CD4-positive, alpha-beta T cell (primary cell): ENCODE measurements at regions not wholly inside any gene's neighbourhood (a gene's known extent, or its start where the extent isn't known, plus 50 kb on each side); places are given as distances from the start of the nearest gene placed in this dataset.

ENCODE experiments used
- ATAC-seq: fragments of 200-7000 bp; cut with Tn5 transposase; one replicate; pipeline ENCODE4 v1.10.0; 2022; ENCODE audit warnings: mild to moderate bottlenecking; ENCODE audit not compliant: poor library complexity
- CTCF ChIA-PET: fragments of 350-600 bp; sonication (Branson Sonifier 250); formaldehyde crosslinking; loops from one replicate; lab custom pipeline; 2021; ENCODE audit warnings: antibody characterized with exemption, inconsistent platforms; lab: Charles Lee
- POLR2A ChIA-PET: fragments of 350-600 bp; sonication (Branson Sonifier 250); formaldehyde crosslinking; loops from one replicate; lab custom pipeline; 2021; ENCODE audit warnings: antibody characterized with exemption, inconsistent platforms; lab: Charles Lee
- DNase-seq, 14 experiments: peaks; one replicate each; pipeline ENCODE4 v3.0.0-alpha.2; 2013 to 2020; ENCODE audit warnings: mixed read lengths in 2 of 14
- H3K27ac ChIP-seq, 2 donors: one replicate each; pipeline versions ENCODE4 v1.5.1 to v1.7.0; 2013; ENCODE audit warnings: low read length in 2 of 2, low read depth in 1 of 2, mild to moderate bottlenecking in 1 of 2
- H3K27me3 ChIP-seq, 2 experiments: 1 replicate in 1 of 2; 2 replicates in 1 of 2; pipeline versions ENCODE4 v1.6.1 to v1.7.0; 2013; ENCODE audit warnings: low read length in 2 of 2, control low read depth in 1 of 2, mild to moderate bottlenecking in 1 of 2, moderate library complexity in 1 of 2; ENCODE audit not compliant: insufficient read depth in 2 of 2, control insufficient read depth in 1 of 2
- H3K36me3 ChIP-seq: one replicate; pipeline ENCODE4 v1.6.1; 2013; ENCODE audit warnings: low read length, control low read depth; ENCODE audit not compliant: insufficient read depth
- H3K4me1 ChIP-seq: one replicate; pipeline ENCODE4 v1.6.1; 2013; ENCODE audit warnings: low read length, control low read depth; ENCODE audit not compliant: insufficient read depth
- H3K4me3 ChIP-seq: one replicate; pipeline ENCODE4 v1.5.1; 2013; ENCODE audit warnings: mild to moderate bottlenecking, low read length, moderate library complexity
- H3K9me3 ChIP-seq, 2 experiments: 1 replicate in 1 of 2; 2 replicates in 1 of 2; pipeline versions ENCODE4 v1.6.1 to v1.7.0; 2013; ENCODE audit warnings: low read length in 2 of 2, mild to moderate bottlenecking in 2 of 2, control low read depth in 1 of 2, moderate library complexity in 1 of 2; ENCODE audit not compliant: control insufficient read depth in 1 of 2, insufficient read depth in 1 of 2
- H3K27ac Mint-ChIP-seq: one replicate; pipeline ENCODE4 v1.8.0; 2020; ENCODE audit warnings: mixed read lengths
- H3K27me3 Mint-ChIP-seq: one replicate; pipeline ENCODE4 v1.8.0; 2021; ENCODE audit warnings: mixed read lengths
- H3K36me3 Mint-ChIP-seq: one replicate; pipeline ENCODE4 v1.8.0; 2021; ENCODE audit warnings: low read depth, mixed read lengths
- H3K4me1 Mint-ChIP-seq: one replicate; pipeline ENCODE4 v1.8.0; 2021; ENCODE audit warnings: low read depth, mixed read lengths
- H3K4me3 Mint-ChIP-seq: one replicate; pipeline ENCODE4 v1.8.0; 2020; ENCODE audit warnings: mild to moderate bottlenecking, mixed read lengths
- H3K9me3 Mint-ChIP-seq: one replicate; pipeline ENCODE4 v1.8.0; 2020; ENCODE audit warnings: mixed read lengths
- intact Hi-C, 2 experiments: fragments of 100-400 bp; cut with DNase I in 1 of 2; cut with micrococcal nuclease in 1 of 2; formaldehyde crosslinking; loops; one replicate each; pipeline versions ENCODE4 v1.15.1 to v1.9.0; 2023 to 2025; cut with DNase I, micrococcal nuclease
- TF ChIP-seq, protein P1 (sequence below): fragments of 200-600 bp; IDR thresholded peaks from one replicate; pipeline ENCODE4 v1.8.0; 2022; ENCODE audit warnings: antibody characterized with exemption, mild to moderate bottlenecking

DNA sequence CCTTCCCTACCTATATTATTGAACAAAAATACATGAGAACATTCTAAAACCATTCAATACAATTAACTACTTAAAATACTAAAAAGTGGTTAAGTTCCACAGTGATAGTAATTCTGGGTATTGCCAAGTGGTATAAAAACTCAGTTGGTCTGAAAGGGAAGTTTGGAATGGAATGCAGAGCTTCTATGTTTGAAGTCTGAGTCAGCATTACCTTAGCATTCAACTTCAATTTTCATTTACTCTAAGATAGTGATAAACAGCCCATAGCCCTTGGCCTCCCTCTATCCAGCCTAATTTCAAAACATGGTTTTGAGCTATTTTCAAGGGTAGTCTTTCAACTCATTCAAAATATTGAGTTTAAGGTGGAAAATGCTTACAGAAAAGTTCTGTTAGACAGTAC is 140.4 kb upstream of the ASCC3 start:
- DNase-seq (no peak), ATAC-seq (no peak)
- peaks cover 0 to 6% of the 10 kb centered on the region in 2 experiments for H3K9me3 ChIP-seq
- no peak overlapping the region for H3K27ac Mint-ChIP-seq
- H3K4me3 ChIP-seq = no peak overlapping the region
- no peaks in the 10 kb centered on the region for H3K36me3 Mint-ChIP-seq
- H3K36me3 ChIP-seq = no peaks in the 10 kb centered on the region
- H3K27me3 Mint-ChIP-seq = no peaks in the 10 kb centered on the region
- no peaks in the 10 kb centered on the region for H3K4me1 ChIP-seq
- TF ChIP-seq, protein P1, sequence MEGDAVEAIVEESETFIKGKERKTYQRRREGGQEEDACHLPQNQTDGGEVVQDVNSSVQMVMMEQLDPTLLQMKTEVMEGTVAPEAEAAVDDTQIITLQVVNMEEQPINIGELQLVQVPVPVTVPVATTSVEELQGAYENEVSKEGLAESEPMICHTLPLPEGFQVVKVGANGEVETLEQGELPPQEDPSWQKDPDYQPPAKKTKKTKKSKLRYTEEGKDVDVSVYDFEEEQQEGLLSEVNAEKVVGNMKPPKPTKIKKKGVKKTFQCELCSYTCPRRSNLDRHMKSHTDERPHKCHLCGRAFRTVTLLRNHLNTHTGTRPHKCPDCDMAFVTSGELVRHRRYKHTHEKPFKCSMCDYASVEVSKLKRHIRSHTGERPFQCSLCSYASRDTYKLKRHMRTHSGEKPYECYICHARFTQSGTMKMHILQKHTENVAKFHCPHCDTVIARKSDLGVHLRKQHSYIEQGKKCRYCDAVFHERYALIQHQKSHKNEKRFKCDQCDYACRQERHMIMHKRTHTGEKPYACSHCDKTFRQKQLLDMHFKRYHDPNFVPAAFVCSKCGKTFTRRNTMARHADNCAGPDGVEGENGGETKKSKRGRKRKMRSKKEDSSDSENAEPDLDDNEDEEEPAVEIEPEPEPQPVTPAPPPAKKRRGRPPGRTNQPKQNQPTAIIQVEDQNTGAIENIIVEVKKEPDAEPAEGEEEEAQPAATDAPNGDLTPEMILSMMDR = no peak
- peaks cover 6% of the 10 kb centered on the region for H3K9me3 Mint-ChIP-seq
- intact Hi-C loops = no loop called here
- no peak overlapping the region for H3K4me3 Mint-ChIP-seq
- no peaks in the 10 kb centered on the region for H3K27me3 ChIP-seq
- ChIA-PET CTCF (no interaction called here), POLR2A (no interaction called here)
- no peaks in the 10 kb centered on the region for H3K4me1 Mint-ChIP-seq
- no peak overlapping the region for H3K27ac ChIP-seq

DNA sequence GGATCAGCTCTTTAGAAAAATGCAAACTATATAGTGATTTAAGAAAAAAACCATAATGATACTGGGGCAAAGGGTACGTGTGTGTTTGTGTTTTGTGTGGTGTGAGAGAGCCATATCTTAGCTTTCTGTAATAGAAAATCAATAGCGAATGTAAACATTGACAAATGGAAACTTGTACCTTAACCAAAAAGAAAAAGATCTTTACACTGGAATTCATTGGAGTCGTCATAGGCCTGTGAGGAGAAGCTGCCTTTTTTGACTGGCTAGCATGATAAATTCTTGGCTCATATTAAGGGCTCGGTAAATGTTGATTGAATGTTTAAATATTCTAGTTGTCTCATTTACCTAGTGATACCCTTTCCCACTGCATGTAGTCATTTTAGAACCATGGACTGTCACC is 161.8 kb upstream of the ASCC3 start:
- H3K9me3 Mint-ChIP-seq = peaks cover 4% of the 10 kb centered on the region

DNA sequence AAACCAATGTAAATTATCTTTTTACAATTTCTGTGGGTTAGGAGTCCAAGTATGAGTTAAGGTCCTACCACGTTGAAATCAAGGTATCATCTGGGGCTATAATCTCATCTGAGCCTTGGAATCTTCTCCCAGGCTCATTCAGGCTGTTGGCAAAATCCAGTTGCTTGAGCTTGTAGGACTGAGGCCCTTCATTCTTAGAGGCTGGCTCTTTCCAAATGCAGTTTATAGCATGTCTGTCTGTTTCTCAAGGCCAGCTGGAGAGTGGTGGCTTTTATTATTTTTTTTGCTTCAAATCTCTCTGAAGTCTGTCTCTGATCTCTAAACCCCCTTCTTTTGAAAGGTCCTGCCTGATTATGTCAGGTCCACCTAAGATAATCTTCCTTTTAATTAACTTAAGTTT is 177.2 kb upstream of the ASCC3 start:
- TF ChIP-seq, protein P1 = no peak
- no peak overlapping the region for H3K4me3 Mint-ChIP-seq
- no peaks in the 10 kb centered on the region for H3K36me3 Mint-ChIP-seq
- Histone ChIP-seq H3K36me3 (no peaks in the 10 kb centered on the region), H3K9me3 (peaks cover 0 to 18% of the 10 kb centered on the region in 2 experiments), H3K27me3 (peaks cover 0 to 2% of the 10 kb centered on the region in 2 experiments), H3K4me3 (no peak overlapping the region), H3K4me1 (no peaks in the 10 kb centered on the region), H3K27ac (no peak overlapping the region)
- no peak for DNase-seq
- no peaks in the 10 kb centered on the region for H3K4me1 Mint-ChIP-seq
- peaks cover 2% of the 10 kb centered on the region for H3K9me3 Mint-ChIP-seq
- no peaks in the 10 kb centered on the region for H3K27me3 Mint-ChIP-seq
- CTCF ChIA-PET = no interaction called here
- H3K27ac Mint-ChIP-seq = no peak overlapping the region
- intact Hi-C loops = no loop called here
- POLR2A ChIA-PET = no interaction called here
- no peak for ATAC-seq

More for the DNA sequence above, 161.8 kb upstream of the ASCC3 start:
- Mint-ChIP-seq H3K4me1 (no peaks in the 10 kb centered on the region), H3K4me3 (no peak overlapping the region), H3K27ac (no peak overlapping the region), H3K27me3 (no peaks in the 10 kb centered on the region), H3K36me3 (no peaks in the 10 kb centered on the region)
- Histone ChIP-seq H3K36me3 (no peaks in the 10 kb centered on the region), H3K27ac (no peak overlapping the region), H3K4me3 (no peak overlapping the region), H3K9me3 (peaks cover 0 to 4% of the 10 kb centered on the region in 2 experiments), H3K27me3 (no peaks in the 10 kb centered on the region), H3K4me1 (no peaks in the 10 kb centered on the region)
- intact Hi-C loops = no loop called here
- ATAC-seq (no peak), DNase-seq (no peak)
- CTCF ChIA-PET = no interaction called here
- TF ChIP-seq, protein P1 = no peak
- POLR2A ChIA-PET = no interaction called here
